Rectal smooth muscle tissue (tissue), 1 donor: ENCODE measurements at regions not wholly inside any gene's neighbourhood (a gene's known extent, or its start where the extent isn't known, plus 50 kb on each side); places are given as distances from the start of the nearest gene placed in this dataset.

Source experiments
- H3K27ac ChIP-seq: one replicate; pipeline ENCODE4 v1.7.0; 2013; ENCODE audit warnings: low read depth, low read length, inconsistent platforms
- H3K27me3 ChIP-seq: one replicate; pipeline ENCODE4 v1.7.0; 2013; ENCODE audit warnings: low read length; ENCODE audit not compliant: control insufficient read depth, insufficient read depth
- H3K36me3 ChIP-seq: one replicate; pipeline ENCODE4 v1.7.0; 2013; ENCODE audit warnings: low read length; ENCODE audit not compliant: control insufficient read depth, insufficient read depth
- H3K4me1 ChIP-seq: one replicate; pipeline ENCODE4 v1.7.0; 2013; ENCODE audit warnings: low read length; ENCODE audit not compliant: control insufficient read depth, insufficient read depth
- H3K4me3 ChIP-seq: one replicate; pipeline ENCODE4 v1.7.0; 2013; ENCODE audit warnings: low read length
- H3K9ac ChIP-seq: one replicate; pipeline ENCODE4 v1.7.0; 2013; ENCODE audit warnings: low read length

DNA sequence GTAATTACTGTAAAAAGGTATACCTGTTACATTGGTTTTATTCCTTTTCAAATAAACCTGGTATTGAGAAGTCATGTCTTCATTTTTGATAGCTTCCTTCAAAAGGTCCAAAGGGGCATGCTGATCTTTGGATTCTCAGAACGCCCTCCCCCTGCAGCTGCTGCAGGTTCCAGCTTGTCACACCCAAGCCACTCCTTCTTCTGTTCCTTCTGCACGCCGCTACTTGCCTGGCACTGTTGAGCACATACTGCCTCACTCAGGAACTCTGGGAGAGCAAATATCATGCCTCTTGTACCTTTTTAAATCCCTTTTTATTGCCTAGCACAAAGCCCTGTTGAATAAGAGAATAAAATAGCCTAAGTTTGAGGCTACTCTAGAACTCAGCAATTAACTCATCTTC, 136.9 kb downstream of the BARHL2 start:
- Histone ChIP-seq H3K27ac (no peak overlapping the region), H3K36me3 (no peaks in the 10 kb centered on the region), H3K4me1 (no peaks in the 10 kb centered on the region), H3K4me3 (no peak overlapping the region), H3K27me3 (no peaks in the 10 kb centered on the region), H3K9ac (no peak overlapping the region)

DNA sequence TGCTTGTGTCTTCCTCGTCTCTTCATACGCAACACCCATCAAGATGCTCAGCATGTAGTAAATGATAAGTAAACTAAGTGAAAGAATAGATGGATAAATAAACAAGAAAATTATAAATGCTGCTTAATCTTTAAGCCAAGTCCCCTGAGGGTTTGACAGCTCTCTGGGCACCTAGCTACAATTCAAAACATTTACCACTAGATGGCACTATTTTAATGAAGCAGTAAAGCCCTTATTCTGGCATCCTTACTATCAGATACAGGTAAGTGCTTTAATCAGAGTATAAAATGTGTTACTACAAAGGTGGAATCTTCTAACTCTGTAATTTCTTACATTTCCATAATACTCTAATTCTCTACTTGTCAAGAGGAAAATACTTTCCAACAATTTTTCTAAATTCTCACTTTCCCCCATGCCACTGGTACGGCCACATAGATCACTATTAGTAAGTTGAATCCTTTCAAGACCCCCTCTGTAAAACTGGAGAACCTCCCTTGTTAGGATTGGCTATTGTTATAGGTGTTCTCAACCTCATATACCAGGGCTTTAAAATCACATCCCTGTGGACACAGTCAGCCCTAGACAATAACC, 137.8 kb downstream of the BARHL2 start:
- Histone ChIP-seq H3K27me3 (no peaks in the 10 kb centered on the region), H3K36me3 (no peaks in the 10 kb centered on the region), H3K4me1 (no peaks in the 10 kb centered on the region), H3K4me3 (no peak overlapping the region), H3K9ac (no peak overlapping the region), H3K27ac (no peak overlapping the region)

DNA sequence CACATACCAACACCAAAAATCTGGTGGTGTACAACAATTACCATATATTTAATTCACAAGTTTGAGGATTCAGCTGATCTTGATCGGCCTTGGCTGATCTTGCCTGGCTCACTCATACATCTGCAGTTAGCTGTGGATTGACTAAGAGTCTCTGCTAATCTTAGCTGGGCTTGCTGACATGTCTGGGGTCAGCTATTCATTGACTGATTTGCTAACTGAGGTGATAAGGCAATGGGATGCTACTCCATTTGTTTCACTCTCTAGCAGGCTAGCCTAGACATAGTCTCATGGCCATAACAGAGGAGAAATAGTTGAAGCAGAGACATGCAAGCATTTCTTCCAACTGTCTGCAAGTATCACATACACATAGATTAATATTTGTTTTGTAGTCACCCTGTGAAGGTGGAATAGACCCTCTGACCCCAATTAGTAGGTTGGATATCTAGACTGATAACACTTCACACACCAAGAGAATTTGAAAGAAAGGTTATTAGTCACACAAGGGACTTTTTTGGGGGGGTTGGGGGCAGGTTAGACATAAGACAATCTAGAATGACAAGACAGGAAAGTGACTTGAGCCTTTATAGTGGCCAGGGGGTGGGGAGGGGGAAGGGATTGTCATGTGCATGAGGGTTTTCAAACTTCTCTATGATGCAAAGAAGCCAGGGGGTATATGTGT, 142.3 kb downstream of the BARHL2 start:
- Histone ChIP-seq H3K9ac (no peak overlapping the region), H3K36me3 (no peaks in the 10 kb centered on the region), H3K27ac (no peak overlapping the region), H3K27me3 (no peaks in the 10 kb centered on the region), H3K4me3 (no peak overlapping the region), H3K4me1 (no peaks in the 10 kb centered on the region)

DNA sequence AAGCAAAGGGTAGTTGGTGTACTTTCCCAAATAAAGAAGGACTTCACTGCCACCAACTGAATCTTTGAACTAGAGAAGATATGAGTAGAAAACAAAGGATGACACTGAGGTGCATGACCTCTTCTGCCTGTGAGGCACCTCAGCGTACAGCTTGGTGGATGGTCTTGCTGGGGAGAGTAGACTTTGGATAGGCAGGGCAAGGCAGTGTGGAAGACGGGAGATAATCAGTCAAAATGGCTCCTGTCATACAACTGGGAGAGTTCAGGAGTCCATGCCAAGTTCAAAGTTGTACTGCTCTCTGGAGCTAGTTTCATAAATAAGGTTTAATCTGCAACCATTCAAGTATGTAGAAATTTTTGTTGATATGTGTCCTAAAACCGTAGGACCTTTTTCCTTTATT, 143.4 kb downstream of the BARHL2 start:
- H3K4me1 ChIP-seq = no peaks in the 10 kb centered on the region
- no peaks in the 10 kb centered on the region for H3K27me3 ChIP-seq
- H3K9ac ChIP-seq = no peak overlapping the region
- H3K36me3 ChIP-seq = no peaks in the 10 kb centered on the region
- no peak overlapping the region for H3K4me3 ChIP-seq
- no peak overlapping the region for H3K27ac ChIP-seq

DNA sequence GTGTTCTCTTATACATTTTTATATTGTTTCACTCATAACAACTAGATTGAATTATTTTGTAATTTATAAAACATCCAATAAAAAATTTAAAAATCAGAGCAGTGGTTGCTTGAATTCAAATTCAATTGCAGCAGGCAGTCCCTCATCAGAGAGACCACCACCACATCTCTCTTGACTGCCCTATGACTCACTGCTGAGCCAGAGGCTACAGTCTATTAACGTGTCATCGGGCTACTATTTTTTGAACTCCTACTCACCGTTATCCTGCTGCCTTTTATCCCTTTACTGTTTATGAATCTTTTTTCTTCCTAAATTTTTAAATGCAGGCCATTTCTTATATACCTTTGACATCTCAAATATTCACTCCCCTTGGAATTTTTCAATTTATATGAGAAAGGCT, 144.7 kb downstream of the BARHL2 start:
- Histone ChIP-seq H3K27ac (no peak overlapping the region), H3K4me3 (no peak overlapping the region)

DNA sequence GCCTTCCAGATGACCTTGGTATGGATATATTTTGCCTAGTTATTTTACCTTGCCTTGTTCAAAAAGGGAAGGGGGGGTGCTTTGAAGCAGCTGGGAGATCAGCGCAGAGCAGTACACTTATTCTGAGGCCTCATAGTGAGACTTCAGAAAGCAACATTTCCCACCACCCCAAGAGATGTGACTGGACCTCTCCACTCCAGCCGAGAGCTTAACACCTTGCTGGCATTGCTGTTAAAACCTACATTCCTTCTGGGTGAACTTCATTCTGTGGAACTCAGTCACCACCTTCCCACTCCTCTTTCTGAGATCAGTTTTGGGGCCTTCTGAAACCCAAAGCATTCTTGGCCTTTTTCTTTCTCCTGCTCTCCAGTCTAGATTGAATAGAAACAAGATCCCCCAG, 148.7 kb downstream of the BARHL2 start:
- H3K27ac ChIP-seq = no peak overlapping the region
- no peak overlapping the region for H3K9ac ChIP-seq
- no peaks in the 10 kb centered on the region for H3K4me1 ChIP-seq
- no peaks in the 10 kb centered on the region for H3K27me3 ChIP-seq
- no peak overlapping the region for H3K4me3 ChIP-seq
- H3K36me3 ChIP-seq = no peaks in the 10 kb centered on the region

More for the DNA sequence above, 144.7 kb downstream of the BARHL2 start:
- Histone ChIP-seq H3K27me3 (no peaks in the 10 kb centered on the region), H3K9ac (no peak overlapping the region), H3K4me1 (no peaks in the 10 kb centered on the region), H3K36me3 (no peaks in the 10 kb centered on the region)

DNA sequence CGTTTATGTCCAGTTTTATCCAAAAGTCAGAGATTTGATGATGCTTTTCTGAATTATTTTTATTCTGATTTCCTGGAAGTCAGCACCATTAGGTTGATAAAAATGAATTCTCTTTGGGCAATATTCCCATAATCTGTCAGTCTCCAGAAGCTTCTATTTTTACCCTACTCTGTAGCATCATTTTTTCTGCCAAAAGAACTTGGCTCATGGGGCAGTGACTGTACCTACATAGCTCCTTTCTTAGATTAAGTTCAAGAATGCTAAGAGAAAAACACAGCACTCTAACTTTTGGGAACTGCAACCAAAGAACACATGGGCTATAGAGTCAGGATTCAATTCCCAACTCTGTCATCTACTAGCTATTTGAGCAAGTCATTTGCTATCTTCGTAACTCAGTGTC, 152.9 kb downstream of the BARHL2 start:
- no peaks in the 10 kb centered on the region for H3K36me3 ChIP-seq
- H3K4me3 ChIP-seq = no peak overlapping the region
- no peak overlapping the region for H3K9ac ChIP-seq
- H3K27me3 ChIP-seq = no peaks in the 10 kb centered on the region
- no peak overlapping the region for H3K27ac ChIP-seq
- no peaks in the 10 kb centered on the region for H3K4me1 ChIP-seq

DNA sequence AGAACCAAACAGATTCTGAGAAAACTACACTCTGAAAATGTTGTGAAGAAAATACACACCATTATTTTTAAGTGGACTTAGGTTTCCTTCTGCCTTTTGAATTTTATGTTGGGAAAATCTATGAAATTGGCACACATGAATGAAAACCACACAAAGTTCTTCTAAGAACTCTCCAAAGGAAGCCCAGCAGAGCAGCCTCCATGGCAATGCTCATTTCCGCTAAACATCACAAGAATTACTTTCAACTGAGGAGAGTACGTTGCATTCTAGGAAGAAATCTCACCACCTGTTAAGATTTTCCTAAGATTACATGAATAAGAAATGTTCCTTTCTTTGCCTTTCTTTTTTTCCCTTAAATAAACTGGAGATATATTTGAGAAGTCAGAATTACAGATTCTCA, 154.2 kb downstream of the BARHL2 start:
- H3K4me1 ChIP-seq = no peaks in the 10 kb centered on the region

DNA sequence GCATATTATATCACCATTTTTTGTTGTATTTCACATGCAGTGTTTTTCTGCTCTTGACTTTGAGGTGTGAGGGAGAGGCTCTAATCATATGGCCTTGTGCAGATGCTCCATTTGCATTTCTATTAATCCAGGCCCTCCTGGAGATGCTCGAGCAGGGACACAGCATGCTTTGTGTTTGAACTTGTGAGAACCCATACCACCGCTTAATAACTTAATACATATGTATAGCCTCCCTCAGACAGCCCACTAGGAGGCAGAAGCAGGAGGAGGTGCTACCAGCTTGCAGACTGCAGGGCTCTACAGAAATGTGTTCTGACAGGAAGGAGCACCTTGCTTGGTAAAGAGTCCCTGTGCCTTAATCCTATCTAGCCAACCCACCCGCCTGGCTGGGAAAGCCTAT, 155.2 kb downstream of the BARHL2 start:
- Histone ChIP-seq H3K9ac (no peak overlapping the region), H3K4me3 (no peak overlapping the region), H3K27me3 (no peaks in the 10 kb centered on the region), H3K4me1 (no peaks in the 10 kb centered on the region), H3K36me3 (no peaks in the 10 kb centered on the region), H3K27ac (no peak overlapping the region)

More for the DNA sequence above, 154.2 kb downstream of the BARHL2 start:
- Histone ChIP-seq H3K4me3 (no peak overlapping the region), H3K36me3 (no peaks in the 10 kb centered on the region), H3K27ac (no peak overlapping the region), H3K27me3 (no peaks in the 10 kb centered on the region), H3K9ac (no peak overlapping the region)

DNA sequence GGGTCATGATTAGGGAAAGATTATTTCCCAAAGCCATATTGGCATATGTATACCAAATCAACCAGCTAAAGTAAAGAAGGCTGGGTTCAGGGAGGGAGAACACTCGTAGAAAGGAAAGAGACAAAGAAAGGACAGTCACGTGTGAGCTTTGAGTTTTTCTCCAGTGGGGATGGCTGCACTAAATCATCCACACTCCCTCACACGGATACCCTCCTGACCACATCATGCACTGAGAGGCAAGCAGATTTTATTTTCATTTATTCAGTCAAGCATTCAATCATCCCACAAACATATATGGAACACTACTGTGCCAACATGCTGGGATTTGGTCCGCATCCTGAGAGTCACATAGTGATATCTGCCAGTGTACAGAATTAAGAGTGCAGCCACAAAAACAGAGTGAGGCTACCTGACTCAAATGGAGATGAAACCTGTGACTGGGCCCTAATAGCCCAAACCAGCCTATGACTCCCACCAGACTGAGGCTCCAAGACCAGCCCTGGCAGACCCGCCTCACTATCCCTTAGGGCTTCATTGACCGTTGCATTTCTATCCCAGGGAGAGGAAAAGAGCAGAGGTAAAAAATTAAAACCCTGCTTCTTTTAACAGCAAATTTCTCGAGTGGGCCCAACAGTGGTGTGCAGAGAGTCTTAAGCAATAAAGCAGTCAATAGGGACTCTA, 155.9 kb downstream of the BARHL2 start:
- Histone ChIP-seq H3K4me3 (no peak overlapping the region), H3K9ac (no peak overlapping the region), H3K27ac (no peak overlapping the region), H3K36me3 (no peaks in the 10 kb centered on the region), H3K4me1 (no peaks in the 10 kb centered on the region), H3K27me3 (no peaks in the 10 kb centered on the region)

DNA sequence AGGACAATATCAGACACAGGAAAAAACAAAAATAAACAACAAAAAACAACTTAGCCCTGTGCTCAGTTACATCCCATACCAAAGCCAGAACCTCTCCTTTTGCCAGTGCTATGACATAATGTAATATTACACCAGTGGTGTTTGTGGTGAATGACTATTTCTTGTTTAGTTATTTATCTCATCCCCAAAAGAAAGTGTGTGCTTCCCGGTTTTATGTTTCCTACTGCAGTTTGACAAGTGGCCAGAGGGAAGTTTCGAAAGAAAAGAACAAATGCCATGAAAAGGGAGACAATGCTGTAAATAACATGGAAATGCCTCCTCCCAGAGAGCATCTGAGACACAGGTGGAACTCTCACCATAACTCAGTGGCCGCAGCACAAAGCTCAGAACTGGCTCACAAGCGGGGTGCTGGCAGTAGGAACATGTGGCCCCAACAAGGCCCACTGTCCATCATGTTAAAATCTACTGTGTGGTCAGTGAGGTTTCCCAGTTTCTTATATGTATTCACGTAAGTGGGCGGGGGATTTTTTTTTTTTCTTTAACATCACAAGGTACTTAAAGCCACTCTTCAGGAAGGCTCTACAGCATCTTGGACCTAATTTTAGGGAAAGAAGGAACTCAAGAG, 158.2 kb downstream of the BARHL2 start:
- H3K4me1 ChIP-seq = no peaks in the 10 kb centered on the region
- H3K4me3 ChIP-seq = no peak overlapping the region
- H3K36me3 ChIP-seq = no peaks in the 10 kb centered on the region
- H3K9ac ChIP-seq = no peak overlapping the region
- H3K27me3 ChIP-seq = no peaks in the 10 kb centered on the region
- no peak overlapping the region for H3K27ac ChIP-seq

DNA sequence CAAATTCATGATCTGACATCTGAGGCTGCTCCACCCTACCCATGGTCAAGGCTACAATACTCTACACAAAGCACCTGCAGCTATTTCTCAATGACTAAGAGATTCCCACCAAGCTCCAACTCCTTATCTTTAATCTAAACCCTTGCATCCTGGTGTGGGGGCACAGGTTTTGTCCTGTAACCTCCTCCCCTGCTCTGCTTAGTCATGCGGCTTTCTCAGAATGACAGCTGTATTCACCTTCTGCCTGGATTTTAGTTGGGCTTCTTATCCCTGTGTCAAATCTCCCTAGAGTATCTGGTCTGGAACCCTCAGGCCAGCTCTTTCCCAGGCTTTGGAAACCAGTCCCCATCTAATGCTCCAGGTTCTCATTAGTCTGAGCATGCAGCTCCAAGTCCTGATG, 159.0 kb downstream of the BARHL2 start:
- no peaks in the 10 kb centered on the region for H3K27me3 ChIP-seq
- H3K36me3 ChIP-seq = no peaks in the 10 kb centered on the region
- H3K9ac ChIP-seq = no peak overlapping the region
- no peak overlapping the region for H3K27ac ChIP-seq
- no peaks in the 10 kb centered on the region for H3K4me1 ChIP-seq
- no peak overlapping the region for H3K4me3 ChIP-seq
